Testis (tissue), 2 donors: ENCODE measurements at regions not wholly inside any gene's neighbourhood (a gene's known extent, or its start where the extent isn't known, plus 50 kb on each side); places are given as distances from the start of the nearest gene placed in this dataset.

Source experiments
- POLR2A ChIP-seq: fragments of 450-650 bp; IDR thresholded peaks from one replicate; pipeline ENCODE4 v1.6.1; 2017; ENCODE audit warnings: antibody characterized with exemption, mild to moderate bottlenecking, moderate library complexity
- TF ChIP-seq, protein P1 (sequence below), 3 experiments: fragments of 450-650 bp in 2 of 3; fragments of 200-600 bp in 1 of 3; sonication (generic) in 1 of 3; IDR thresholded peaks; one replicate each; pipeline ENCODE4 v1.5.1; 2016 to 2019; ENCODE audit warnings: antibody characterized with exemption in 3 of 3, mild to moderate bottlenecking in 2 of 3, moderate library complexity in 1 of 3

DNA sequence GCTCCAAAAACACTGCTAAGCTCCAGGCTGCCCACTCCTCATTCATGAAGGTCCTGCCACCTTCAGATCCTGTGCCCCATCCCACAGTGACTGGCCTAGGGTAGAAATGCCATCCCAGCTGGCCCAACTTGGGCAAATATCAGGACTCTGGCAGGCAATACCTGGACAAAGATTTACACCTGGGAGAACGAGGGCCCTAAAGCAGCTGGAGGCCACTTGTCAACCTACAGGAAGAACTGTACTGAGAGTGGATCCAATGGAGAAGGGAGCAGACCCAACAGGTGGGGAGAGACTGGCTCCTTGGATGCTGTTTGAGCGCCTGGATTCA, 57.1 kb upstream of the GATA2 start:
- TF ChIP-seq, protein P1, sequence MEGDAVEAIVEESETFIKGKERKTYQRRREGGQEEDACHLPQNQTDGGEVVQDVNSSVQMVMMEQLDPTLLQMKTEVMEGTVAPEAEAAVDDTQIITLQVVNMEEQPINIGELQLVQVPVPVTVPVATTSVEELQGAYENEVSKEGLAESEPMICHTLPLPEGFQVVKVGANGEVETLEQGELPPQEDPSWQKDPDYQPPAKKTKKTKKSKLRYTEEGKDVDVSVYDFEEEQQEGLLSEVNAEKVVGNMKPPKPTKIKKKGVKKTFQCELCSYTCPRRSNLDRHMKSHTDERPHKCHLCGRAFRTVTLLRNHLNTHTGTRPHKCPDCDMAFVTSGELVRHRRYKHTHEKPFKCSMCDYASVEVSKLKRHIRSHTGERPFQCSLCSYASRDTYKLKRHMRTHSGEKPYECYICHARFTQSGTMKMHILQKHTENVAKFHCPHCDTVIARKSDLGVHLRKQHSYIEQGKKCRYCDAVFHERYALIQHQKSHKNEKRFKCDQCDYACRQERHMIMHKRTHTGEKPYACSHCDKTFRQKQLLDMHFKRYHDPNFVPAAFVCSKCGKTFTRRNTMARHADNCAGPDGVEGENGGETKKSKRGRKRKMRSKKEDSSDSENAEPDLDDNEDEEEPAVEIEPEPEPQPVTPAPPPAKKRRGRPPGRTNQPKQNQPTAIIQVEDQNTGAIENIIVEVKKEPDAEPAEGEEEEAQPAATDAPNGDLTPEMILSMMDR (IDR thresholded peaks at IDR 0.05): no peak
- TF ChIP-seq POLR2A: no peak
